Epithelial cell of esophagus (primary cell): ENCODE measurements at regions not wholly inside any gene's neighbourhood (a gene's known extent, or its start where the extent isn't known, plus 50 kb on each side); places are given as distances from the start of the nearest gene placed in this dataset.

ENCODE experiments used
- DNase-seq: peaks from one replicate; pipeline ENCODE4 v3.0.0; 2010; ENCODE audit warnings: low read depth
- H3K4me3 ChIP-seq: 2 replicates; pipeline ENCODE4 v1.5.1; 2011; ENCODE audit warnings: mild to moderate bottlenecking, low read length, control low read depth
- TF ChIP-seq, protein P1 (sequence below): IDR thresholded peaks from 2 replicates; pipeline ENCODE4 v1.5.1; 2011; ENCODE audit warnings: low read depth, mild to moderate bottlenecking, low read length, control low read depth, inconsistent platforms; ENCODE audit not compliant: insufficient read depth; ENCODE audit errors: missing control alignments

DNA sequence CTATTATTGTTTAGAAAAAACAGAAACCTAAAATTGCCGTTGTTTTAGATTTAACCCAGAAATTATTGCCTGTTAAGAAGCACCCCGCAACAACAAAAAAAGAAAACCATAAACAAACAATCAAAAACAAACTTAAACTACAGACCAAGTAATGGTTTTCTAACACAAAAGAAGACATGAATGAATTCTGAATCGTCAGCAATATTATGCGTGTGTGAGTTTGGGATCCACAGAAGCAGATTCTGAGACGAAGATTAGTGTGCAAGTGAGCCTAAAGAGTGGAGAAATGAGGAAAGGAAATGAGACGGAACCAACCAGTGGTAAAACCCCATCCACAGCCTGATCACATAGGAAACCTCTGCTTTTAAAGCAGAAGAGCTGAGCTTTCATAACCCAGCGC is 1514.9 kb upstream of the PIK3C3 start:
- no peak for DNase-seq
- TF ChIP-seq, protein P1, sequence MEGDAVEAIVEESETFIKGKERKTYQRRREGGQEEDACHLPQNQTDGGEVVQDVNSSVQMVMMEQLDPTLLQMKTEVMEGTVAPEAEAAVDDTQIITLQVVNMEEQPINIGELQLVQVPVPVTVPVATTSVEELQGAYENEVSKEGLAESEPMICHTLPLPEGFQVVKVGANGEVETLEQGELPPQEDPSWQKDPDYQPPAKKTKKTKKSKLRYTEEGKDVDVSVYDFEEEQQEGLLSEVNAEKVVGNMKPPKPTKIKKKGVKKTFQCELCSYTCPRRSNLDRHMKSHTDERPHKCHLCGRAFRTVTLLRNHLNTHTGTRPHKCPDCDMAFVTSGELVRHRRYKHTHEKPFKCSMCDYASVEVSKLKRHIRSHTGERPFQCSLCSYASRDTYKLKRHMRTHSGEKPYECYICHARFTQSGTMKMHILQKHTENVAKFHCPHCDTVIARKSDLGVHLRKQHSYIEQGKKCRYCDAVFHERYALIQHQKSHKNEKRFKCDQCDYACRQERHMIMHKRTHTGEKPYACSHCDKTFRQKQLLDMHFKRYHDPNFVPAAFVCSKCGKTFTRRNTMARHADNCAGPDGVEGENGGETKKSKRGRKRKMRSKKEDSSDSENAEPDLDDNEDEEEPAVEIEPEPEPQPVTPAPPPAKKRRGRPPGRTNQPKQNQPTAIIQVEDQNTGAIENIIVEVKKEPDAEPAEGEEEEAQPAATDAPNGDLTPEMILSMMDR, result no peak
- H3K4me3 ChIP-seq, result no peak overlapping the region

DNA sequence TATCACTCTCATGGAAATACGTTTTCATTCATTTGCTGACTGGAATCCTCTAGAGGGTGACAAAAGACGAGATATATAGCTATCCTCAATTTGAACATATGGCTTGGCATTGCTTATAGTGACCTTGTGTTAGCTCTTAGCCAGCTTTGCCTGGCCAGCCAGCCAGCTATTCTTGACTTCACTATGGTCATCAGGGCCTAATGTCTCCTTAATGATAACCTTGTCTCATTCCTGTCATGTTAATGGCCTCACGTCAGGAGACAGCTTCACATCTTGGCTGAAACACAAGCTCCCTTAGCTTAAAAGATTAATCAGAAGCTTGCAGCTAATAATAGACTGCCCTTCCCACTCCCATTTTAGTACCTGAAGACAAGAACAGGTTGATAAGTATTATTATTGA is 1517.5 kb upstream of the PIK3C3 start:
- TF ChIP-seq, protein P1, result no peak
- DNase-seq, result no peak

DNA sequence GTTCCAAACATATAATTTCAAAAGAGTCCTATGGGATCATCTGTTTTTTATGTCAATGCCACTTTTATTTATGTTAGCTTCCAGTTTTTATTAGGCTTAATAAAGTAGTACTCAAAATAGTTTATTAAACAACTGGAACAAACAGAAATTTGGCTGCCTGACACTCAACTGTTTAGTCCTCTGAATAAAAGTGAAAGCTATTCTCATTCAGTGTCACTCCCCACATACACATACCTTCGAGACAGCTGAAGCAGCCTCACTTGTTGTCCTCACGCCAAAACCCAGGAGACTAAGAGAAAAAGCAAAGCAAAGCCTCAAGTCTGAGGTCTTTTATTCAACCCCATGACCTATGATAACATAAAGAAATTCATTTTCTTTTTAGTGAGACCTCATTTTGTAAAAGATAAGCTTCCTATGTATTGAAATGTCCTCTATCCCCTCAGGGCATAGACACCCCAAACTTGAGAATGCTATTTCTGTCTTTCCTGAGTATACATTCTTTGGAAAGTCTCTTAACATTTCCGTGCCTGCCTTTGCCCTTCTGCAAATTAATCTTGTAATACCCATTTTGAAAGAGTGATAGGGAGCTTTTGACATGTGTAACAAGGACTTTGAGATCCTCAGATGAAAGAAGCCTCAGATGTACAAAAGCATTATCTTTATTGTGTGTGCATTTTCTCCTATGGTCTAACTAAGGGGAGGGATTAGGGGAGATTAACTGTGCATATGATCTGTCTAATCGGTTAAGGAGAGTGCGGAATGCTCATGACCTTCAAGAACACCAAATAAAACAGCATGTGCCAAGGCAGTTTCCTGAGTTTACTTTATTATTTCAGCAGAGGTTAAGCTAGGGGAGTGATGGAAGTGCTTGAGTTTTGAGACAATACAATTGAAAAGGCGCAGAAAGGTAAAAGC is 1523.7 kb upstream of the PIK3C3 start:
- TF ChIP-seq, protein P1, result no peak
- H3K4me3 ChIP-seq, result no peak overlapping the region
- no peak for DNase-seq

More for the DNA sequence above, 1517.5 kb upstream of the PIK3C3 start:
- no peak overlapping the region for H3K4me3 ChIP-seq

DNA sequence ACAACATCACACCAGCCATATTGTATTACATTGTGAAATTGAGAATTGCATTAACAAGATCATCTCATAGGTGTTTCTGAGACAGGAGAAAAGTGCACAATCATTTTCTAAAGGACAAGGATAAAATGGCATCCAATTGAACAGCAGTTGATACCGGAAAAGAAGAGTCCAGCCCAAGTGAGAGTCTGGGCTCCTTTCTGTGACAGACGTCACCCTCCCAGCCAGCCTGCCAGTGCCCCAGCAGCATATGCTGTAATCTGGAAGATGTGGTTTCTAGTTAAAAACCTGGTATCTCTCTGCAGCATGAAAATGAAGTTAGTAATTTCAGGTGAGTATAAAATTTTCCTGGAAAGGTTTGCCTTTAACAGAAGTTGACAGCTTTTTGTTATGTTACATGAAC is 1531.7 kb upstream of the PIK3C3 start:
- no peak overlapping the region for H3K4me3 ChIP-seq
- TF ChIP-seq, protein P1, result no peak
- no peak for DNase-seq

DNA sequence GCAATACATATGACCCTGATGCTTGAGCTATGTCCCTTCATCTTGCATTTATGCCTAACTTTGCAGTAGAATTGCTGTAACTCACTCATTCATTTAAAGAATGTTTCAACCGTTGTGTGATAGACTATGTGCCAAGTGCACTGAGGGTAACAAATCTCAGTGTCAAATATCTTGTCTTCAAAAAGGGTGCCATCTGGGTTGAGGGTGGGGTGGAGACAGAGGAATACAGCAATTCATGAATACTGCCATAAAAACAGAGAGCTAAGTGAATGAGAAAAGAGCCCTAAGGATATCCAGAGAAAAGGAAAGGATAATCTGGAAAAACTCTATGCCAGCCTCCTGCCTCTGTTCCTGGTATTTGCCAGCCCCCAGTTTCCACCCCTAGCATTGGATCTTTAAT is 1534.4 kb upstream of the PIK3C3 start:
- no peak for DNase-seq
- TF ChIP-seq, protein P1, result no peak
- H3K4me3 ChIP-seq, result no peak overlapping the region

DNA sequence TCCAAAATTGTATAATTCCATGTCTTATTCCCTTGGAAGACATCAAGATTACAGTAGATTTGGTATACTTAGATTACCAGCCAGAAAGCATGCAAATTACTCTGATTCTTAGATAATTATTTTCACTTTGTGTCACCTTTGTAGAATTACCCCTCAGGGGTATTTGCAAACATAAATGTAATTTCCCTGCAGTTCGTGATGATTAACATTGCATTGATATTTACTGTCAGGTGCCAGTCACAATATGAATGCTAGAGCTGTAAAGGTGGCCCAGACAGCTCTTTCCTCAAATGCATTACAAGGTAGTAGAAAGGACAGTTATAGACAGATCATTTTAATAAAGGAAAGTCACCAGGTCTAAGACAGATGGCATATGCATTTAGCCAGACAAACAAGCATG is 1537.5 kb upstream of the PIK3C3 start:
- no peak for DNase-seq
- H3K4me3 ChIP-seq, result no peak overlapping the region
- TF ChIP-seq, protein P1, result no peak

DNA sequence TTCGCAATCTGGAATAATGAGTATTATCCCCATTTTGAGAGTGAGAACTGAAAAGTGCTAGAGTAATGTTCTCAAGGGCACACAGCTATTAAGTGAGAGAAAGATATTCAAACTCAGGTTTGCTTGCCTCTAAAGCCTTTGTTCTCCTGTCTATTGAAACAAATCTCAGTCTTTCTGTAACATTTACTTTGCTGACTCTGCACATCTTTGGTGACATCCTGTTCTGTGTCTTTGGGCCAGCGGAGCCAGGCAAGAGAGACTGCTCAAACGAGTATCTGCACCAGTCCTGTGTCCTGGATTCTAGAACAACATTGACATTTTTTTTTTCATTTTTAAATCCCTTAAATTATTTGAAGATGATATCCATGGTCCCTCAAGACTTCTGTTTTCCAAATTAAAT is 1539.2 kb upstream of the PIK3C3 start:
- H3K4me3 ChIP-seq, result no peak overlapping the region
- TF ChIP-seq, protein P1, result no peak
- no peak for DNase-seq
